Parathyroid adenoma (tissue), 2 donors: ENCODE measurements at regions not wholly inside any gene's neighbourhood (a gene's known extent, or its start where the extent isn't known, plus 50 kb on each side); places are given as distances from the start of the nearest gene placed in this dataset.
"Not testable (repeated sequence)": the region's sequence is repeated elsewhere in the genome, so short reads cannot be mapped to it uniquely, and the experiment has no call there.

Source experiments
- H2AFZ ChIP-seq: fragments of 300-600 bp; sonication (generic); one replicate; pipeline ENCODE4 v1.7.0; 2017; ENCODE audit warnings: antibody characterized with exemption, mild to moderate bottlenecking
- H3K27ac ChIP-seq: fragments of 300-600 bp; sonication (generic); one replicate; pipeline ENCODE4 v1.7.0; 2017
- H3K27me3 ChIP-seq: fragments of 300-600 bp; sonication (generic); one replicate; pipeline ENCODE4 v1.7.0; 2017; ENCODE audit warnings: low read length; ENCODE audit not compliant: control insufficient read depth, insufficient read depth
- H3K36me3 ChIP-seq: fragments of 300-600 bp; sonication (generic); one replicate; pipeline ENCODE4 v1.7.0; 2017; ENCODE audit warnings: low read length; ENCODE audit not compliant: control insufficient read depth, insufficient read depth
- H3K4me1 ChIP-seq: fragments of 300-600 bp; sonication (generic); one replicate; pipeline ENCODE4 v1.7.0; 2017; ENCODE audit warnings: control low read depth
- H3K4me2 ChIP-seq: fragments of 300-600 bp; sonication (generic); one replicate; pipeline ENCODE4 v1.7.0; 2017; ENCODE audit warnings: low read length
- H3K4me3 ChIP-seq: fragments of 300-600 bp; sonication (generic); one replicate; pipeline ENCODE4 v1.7.0; 2017; ENCODE audit warnings: low read depth, low read length
- H3K79me2 ChIP-seq: fragments of 300-600 bp; sonication (generic); one replicate; pipeline ENCODE4 v1.7.0; 2017; ENCODE audit warnings: control low read depth
- H3K9ac ChIP-seq: fragments of 300-600 bp; sonication (generic); one replicate; pipeline ENCODE4 v1.7.0; 2017; ENCODE audit warnings: mild to moderate bottlenecking
- H3K9me3 ChIP-seq: fragments of 300-600 bp; sonication (generic); one replicate; pipeline ENCODE4 v1.7.0; 2017; ENCODE audit warnings: low read length; ENCODE audit not compliant: control insufficient read depth
- CTCF ChIP-seq: fragments of 300-600 bp; sonication (generic); IDR thresholded peaks from one replicate; pipeline ENCODE4 v1.7.0; 2017; ENCODE audit warnings: antibody characterized with exemption, mild to moderate bottlenecking
- donor health status: primary hyperparathyroidism.

- H3K36me3 ChIP-seq: no peaks in the 10 kb centered on the region
- H3K27me3 ChIP-seq: no peaks in the 10 kb centered on the region
- H3K4me2 ChIP-seq: no peak overlapping the region
- no peak overlapping the region for H3K4me3 ChIP-seq
- H3K79me2 ChIP-seq: no peaks in the 10 kb centered on the region
- no peaks in the 10 kb centered on the region for H3K9me3 ChIP-seq
- H3K27ac ChIP-seq: no peak overlapping the region
- no peak for TF ChIP-seq CTCF
- no peak overlapping the region for H2AFZ ChIP-seq
- H3K9ac ChIP-seq: no peak overlapping the region
- no peaks in the 10 kb centered on the region for H3K4me1 ChIP-seq
These were observed 1244.7 kb upstream of the B3GALT2 start for GRCh38 chr1:194431121-194431520.

GRCh38 chr1:194420706-194421105, 1234.3 kb upstream of the B3GALT2 start:
- Histone ChIP-seq H3K4me1 (no peaks in the 10 kb centered on the region), H2AFZ (no peak overlapping the region), H3K27ac (no peak overlapping the region), H3K4me3 (no peak overlapping the region), H3K79me2 (no peaks in the 10 kb centered on the region), H3K9me3 (no peaks in the 10 kb centered on the region), H3K36me3 (no peaks in the 10 kb centered on the region), H3K4me2 (no peak overlapping the region), H3K27me3 (no peaks in the 10 kb centered on the region), H3K9ac (no peak overlapping the region)
- no peak for TF ChIP-seq CTCF

GRCh38 chr1:194419721-194420120, 1233.3 kb upstream of the B3GALT2 start:
- no peaks in the 10 kb centered on the region for H3K79me2 ChIP-seq
- no peak for TF ChIP-seq CTCF
- no peak overlapping the region for H3K4me3 ChIP-seq
- no peaks in the 10 kb centered on the region for H3K27me3 ChIP-seq
- H3K27ac ChIP-seq: no peak overlapping the region
- no peak overlapping the region for H3K4me2 ChIP-seq
- no peaks in the 10 kb centered on the region for H3K36me3 ChIP-seq
- no peak overlapping the region for H2AFZ ChIP-seq
- no peak overlapping the region for H3K9ac ChIP-seq
- H3K4me1 ChIP-seq: no peaks in the 10 kb centered on the region
- no peaks in the 10 kb centered on the region for H3K9me3 ChIP-seq

- no peak overlapping the region for H2AFZ ChIP-seq
- H3K36me3 ChIP-seq: no peaks in the 10 kb centered on the region
- H3K79me2 ChIP-seq: no peaks in the 10 kb centered on the region
These were observed 1224.3 kb upstream of the B3GALT2 start for GRCh38 chr1:194410756-194411155.

GRCh38 chr1:194407238-194407637, 1220.8 kb upstream of the B3GALT2 start:
- H3K9ac ChIP-seq, H3K79me2 ChIP-seq, H3K27me3 ChIP-seq, H3K36me3 ChIP-seq, H3K4me3 ChIP-seq, H3K27ac ChIP-seq, H3K4me1 ChIP-seq, H2AFZ ChIP-seq, H3K4me2 ChIP-seq, H3K9me3 ChIP-seq: not testable (repeated sequence)

More at GRCh38 chr1:194410756-194411155, 1224.3 kb upstream of the B3GALT2 start:
- no peaks in the 10 kb centered on the region for H3K9me3 ChIP-seq
- H3K4me3 ChIP-seq: no peak overlapping the region
- H3K4me1 ChIP-seq: no peaks in the 10 kb centered on the region
- H3K4me2 ChIP-seq: no peak overlapping the region
- no peak for TF ChIP-seq CTCF
- no peaks in the 10 kb centered on the region for H3K27me3 ChIP-seq
- H3K9ac ChIP-seq: no peak overlapping the region
- H3K27ac ChIP-seq: no peak overlapping the region
